Prostate gland (tissue), 2 donors: ENCODE measurements at regions not wholly inside any gene's neighbourhood (a gene's known extent, or its start where the extent isn't known, plus 50 kb on each side); places are given as distances from the start of the nearest gene placed in this dataset.

Experiments
- DNase-seq: peaks from one replicate; pipeline ENCODE4 v3.0.0-alpha.2; 2019; ENCODE audit warnings: low spot score
- H3K27ac ChIP-seq, 2 donors: fragments of 200-600 bp; sonication (generic); 2 replicates each; pipeline ENCODE4 v1.5.1; 2017 to 2019
- H3K27me3 ChIP-seq: fragments of 200-600 bp; sonication (generic); replicated peaks from 2 replicates; pipeline ENCODE4 v1.5.1; 2019; ENCODE audit not compliant: insufficient read depth
- H3K36me3 ChIP-seq, 2 donors: fragments of 200-600 bp; sonication (generic); 1 replicate in 1 of 2; 2 replicates in 1 of 2; pipeline versions ENCODE4 v1.5.1 to v1.8.1; 2017 to 2019
- H3K4me1 ChIP-seq: fragments of 200-600 bp; sonication (generic); replicated peaks from 2 replicates; pipeline ENCODE4 v1.5.1; 2019
- H3K4me3 ChIP-seq, 2 donors: fragments of 200-600 bp; sonication (generic); 2 replicates each; pipeline ENCODE4 v1.5.1; 2017 to 2019
- H3K9me3 ChIP-seq: fragments of 200-600 bp; sonication (generic); 2 replicates; pipeline ENCODE4 v1.5.1; 2017
- POLR2A ChIP-seq: fragments of 450-650 bp; IDR thresholded peaks from one replicate; pipeline ENCODE4 v1.6.1; 2016; ENCODE audit warnings: antibody characterized with exemption, mild to moderate bottlenecking
- POLR2AphosphoS5 ChIP-seq: sonication (generic); formaldehyde crosslinking; IDR thresholded peaks from one replicate; pipeline ENCODE4 v1.6.1; 2017; ENCODE audit warnings: antibody characterized with exemption
- WGBS: methylation state at CpG from one replicate; pipeline ENCODE4 v1.1.5; 2018; 5-methylcytosine and 5-hydroxymethylcytosine counted together
- intact Hi-C: fragments of 100-400 bp; cut with DNase I; formaldehyde crosslinking; loops from one replicate; pipeline ENCODE4 v1.14.2; 2022
- TF ChIP-seq, protein P1 (sequence below), 4 experiments: fragments of 200-600 bp in 2 of 4; fragments of 450-650 bp in 2 of 4; sonication (generic) in 2 of 4; IDR thresholded peaks; 1 replicate in 3 of 4; 2 replicates in 1 of 4; pipeline ENCODE4 v1.5.1; 2016 to 2019; ENCODE audit warnings: antibody characterized with exemption in 4 of 4, mild to moderate bottlenecking in 2 of 4, moderate library complexity in 2 of 4

DNA sequence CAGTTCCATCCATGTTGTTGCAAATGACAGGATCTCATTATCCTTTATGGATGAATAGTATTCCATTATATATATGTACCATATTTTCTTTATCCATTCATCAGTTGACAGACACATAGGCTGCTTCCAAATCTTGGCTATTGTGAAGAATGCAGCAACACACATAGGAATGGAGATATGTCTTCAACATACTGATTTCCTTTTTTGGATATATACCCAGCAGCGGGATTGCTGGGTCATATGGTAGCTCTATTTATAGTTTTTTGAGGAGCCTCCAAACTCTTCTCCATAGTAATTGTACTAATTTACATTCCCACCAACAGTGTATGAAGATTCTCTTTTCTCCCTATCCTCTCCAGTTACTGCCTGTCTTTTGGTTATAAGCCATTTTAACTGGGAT, 383.9 kb upstream of the CHORDC1 start:
- TF ChIP-seq POLR2AphosphoS5 = no peak
- no peak for TF ChIP-seq POLR2A
- TF ChIP-seq, protein P1, sequence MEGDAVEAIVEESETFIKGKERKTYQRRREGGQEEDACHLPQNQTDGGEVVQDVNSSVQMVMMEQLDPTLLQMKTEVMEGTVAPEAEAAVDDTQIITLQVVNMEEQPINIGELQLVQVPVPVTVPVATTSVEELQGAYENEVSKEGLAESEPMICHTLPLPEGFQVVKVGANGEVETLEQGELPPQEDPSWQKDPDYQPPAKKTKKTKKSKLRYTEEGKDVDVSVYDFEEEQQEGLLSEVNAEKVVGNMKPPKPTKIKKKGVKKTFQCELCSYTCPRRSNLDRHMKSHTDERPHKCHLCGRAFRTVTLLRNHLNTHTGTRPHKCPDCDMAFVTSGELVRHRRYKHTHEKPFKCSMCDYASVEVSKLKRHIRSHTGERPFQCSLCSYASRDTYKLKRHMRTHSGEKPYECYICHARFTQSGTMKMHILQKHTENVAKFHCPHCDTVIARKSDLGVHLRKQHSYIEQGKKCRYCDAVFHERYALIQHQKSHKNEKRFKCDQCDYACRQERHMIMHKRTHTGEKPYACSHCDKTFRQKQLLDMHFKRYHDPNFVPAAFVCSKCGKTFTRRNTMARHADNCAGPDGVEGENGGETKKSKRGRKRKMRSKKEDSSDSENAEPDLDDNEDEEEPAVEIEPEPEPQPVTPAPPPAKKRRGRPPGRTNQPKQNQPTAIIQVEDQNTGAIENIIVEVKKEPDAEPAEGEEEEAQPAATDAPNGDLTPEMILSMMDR (IDR thresholded peaks at IDR 0.05) = no peak
- Histone ChIP-seq H3K27ac (no peak overlapping the region), H3K9me3 (no peaks in the 10 kb centered on the region), H3K36me3 (no peaks in the 10 kb centered on the region), H3K4me1 (no peaks in the 10 kb centered on the region), H3K4me3 (no peak overlapping the region), H3K27me3 (no peaks in the 10 kb centered on the region)
- intact Hi-C loops = no loop called here
- DNase-seq = no peak
- 88% methylated on average over 1 of the region's 1 CpG for WGBS

DNA sequence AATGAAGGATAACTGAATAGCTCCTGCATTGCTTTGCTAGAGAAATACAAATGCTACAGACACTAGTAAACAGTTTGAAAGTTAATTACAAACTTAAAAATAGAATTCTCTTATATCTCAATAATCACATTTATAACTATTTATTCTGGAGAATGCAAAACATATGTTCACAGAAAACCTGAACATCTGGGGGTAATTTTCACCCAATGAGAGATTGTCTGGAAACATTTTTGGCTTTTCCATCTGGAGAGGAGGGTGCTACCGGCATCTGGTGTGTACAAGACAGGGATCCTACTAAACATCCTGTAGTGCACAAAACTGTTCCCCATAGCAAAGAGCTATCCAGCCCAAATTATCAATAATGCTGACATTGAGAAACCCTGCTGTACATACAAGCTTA, 378.4 kb upstream of the CHORDC1 start:
- Histone ChIP-seq H3K4me3 (no peak overlapping the region), H3K9me3 (no peaks in the 10 kb centered on the region), H3K4me1 (no peaks in the 10 kb centered on the region), H3K27ac (no peak overlapping the region), H3K36me3 (no peaks in the 10 kb centered on the region), H3K27me3 (no peaks in the 10 kb centered on the region)
- 76% methylated on average over 1 of the region's 1 CpG for WGBS
- intact Hi-C loops = no loop called here
- TF ChIP-seq, protein P1 (IDR thresholded peaks at IDR 0.05) = no peak
- no peak for TF ChIP-seq POLR2AphosphoS5
- TF ChIP-seq POLR2A = no peak
- DNase-seq = no peak

DNA sequence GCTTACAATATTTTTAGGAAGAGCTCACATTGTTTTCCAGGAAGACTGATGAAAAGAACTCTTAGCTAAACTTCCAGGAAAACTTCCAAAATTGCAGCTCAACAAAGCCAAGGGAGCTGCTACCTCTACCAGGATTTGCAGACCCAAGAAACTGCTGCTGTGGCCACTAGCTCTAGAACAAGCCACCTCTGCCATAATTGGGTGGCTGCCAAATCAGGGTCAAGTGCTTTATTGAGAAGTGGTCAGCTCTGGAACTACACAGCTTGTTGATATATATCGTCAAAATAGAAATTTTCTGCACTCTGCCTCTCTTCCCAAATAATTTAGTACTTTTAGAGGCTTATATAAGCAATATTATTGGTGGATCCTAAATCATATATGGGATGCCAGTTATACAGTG, 371.8 kb upstream of the CHORDC1 start:
- Histone ChIP-seq H3K9me3 (no peaks in the 10 kb centered on the region), H3K4me3 (no peak overlapping the region), H3K27ac (no peak overlapping the region), H3K4me1 (no peaks in the 10 kb centered on the region), H3K27me3 (no peaks in the 10 kb centered on the region), H3K36me3 (no peaks in the 10 kb centered on the region)
- TF ChIP-seq POLR2A (no peak), POLR2AphosphoS5 (no peak)
- TF ChIP-seq, protein P1 (IDR thresholded peaks at IDR 0.05) = no peak
- intact Hi-C loops = no loop called here
- WGBS = 82% methylated on average over 1 of the region's 1 CpG
- DNase-seq = no peak

DNA sequence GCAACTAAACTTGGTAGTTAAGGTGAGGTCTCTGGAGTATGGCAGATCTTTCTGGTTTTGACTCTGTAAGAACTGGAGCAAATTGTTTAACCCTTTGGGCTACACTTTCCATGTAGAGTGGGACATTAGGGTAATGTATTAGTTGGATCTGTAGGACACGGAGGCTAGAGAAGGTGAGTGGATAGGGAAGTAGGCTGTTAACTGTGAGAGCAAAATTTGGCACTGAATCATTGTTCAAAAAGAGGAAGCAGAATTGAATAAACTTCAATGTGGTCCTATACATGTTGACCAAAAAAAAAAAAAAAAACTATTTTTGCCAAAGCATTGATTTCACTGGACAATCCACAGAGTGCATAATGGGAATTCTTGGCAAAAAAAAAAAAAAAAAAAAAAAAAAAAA, 370.2 kb upstream of the CHORDC1 start:
- H3K9me3 ChIP-seq = no peaks in the 10 kb centered on the region
- no peak for DNase-seq
- H3K27me3 ChIP-seq = no peaks in the 10 kb centered on the region
- TF ChIP-seq POLR2AphosphoS5 = no peak
- TF ChIP-seq, protein P1 (IDR thresholded peaks at IDR 0.05) = no peak
- no peak for TF ChIP-seq POLR2A
- no peaks in the 10 kb centered on the region for H3K36me3 ChIP-seq
- 90% methylated on average over 1 of the region's 1 CpG for WGBS
- no peaks in the 10 kb centered on the region for H3K4me1 ChIP-seq
- intact Hi-C loops = no loop called here
- no peak overlapping the region for H3K4me3 ChIP-seq
- H3K27ac ChIP-seq = no peak overlapping the region

DNA sequence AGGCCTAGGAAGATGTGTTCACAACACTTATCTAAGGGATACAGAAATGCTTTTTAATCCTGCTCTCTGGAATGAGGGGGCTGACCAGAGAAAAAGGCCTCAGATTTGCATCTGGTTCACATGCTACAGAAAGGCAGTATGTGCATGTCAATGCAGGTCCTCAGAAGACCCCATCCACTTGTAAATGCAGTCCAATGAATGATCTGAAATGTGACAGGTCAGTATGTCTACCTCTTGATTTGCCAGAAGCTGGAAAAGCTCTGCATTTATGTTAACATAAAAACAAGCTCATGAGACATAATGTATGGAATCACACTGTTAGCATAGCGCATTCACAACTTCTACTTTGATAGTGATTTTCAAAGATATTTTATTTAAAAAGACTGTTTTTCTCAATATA, 367.4 kb upstream of the CHORDC1 start:
- intact Hi-C loops = no loop called here
- TF ChIP-seq, protein P1 (IDR thresholded peaks at IDR 0.05) = no peak
- TF ChIP-seq POLR2A (no peak), POLR2AphosphoS5 (no peak)
- no peaks in the 10 kb centered on the region for H3K4me1 ChIP-seq
- H3K27me3 ChIP-seq = no peaks in the 10 kb centered on the region
- no peak overlapping the region for H3K27ac ChIP-seq
- no peaks in the 10 kb centered on the region for H3K9me3 ChIP-seq
- 100% methylated on average over 1 of the region's 1 CpG for WGBS
- no peaks in the 10 kb centered on the region for H3K36me3 ChIP-seq
- no peak for DNase-seq
- H3K4me3 ChIP-seq = no peak overlapping the region
